ENCODE measurements at regions not wholly inside any gene's neighbourhood (a gene's known extent, or its start where the extent isn't known, plus 50 kb on each side); places are given as distances from the start of the nearest gene placed in this dataset.

DNA sequence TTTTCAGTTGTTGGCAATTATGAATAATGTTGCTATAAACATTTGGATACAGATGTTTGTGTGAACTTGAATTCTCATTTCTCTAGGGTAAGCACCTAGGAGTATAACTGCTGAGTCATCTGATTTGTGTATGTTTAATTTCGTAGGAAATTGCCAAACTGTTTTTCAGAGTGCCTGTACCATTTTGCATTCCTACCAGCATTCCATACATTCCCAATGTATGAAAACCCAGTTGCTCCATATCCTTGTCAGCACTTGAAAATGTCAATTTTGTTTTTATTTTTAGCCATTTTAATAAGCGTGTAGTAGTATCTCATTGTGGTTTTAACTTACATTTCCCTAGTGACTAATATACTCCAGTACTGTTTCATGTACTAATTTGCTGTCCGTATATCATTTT lies 98.5 kb upstream of the TSC22D2 start (continued):
- TF ChIP-seq, protein P1, sequence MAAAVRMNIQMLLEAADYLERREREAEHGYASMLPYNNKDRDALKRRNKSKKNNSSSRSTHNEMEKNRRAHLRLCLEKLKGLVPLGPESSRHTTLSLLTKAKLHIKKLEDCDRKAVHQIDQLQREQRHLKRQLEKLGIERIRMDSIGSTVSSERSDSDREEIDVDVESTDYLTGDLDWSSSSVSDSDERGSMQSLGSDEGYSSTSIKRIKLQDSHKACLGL (CRISPR knock-in tag; IDR thresholded peaks at IDR 0.05; ENCODE audit: borderline replicate concordance, poor library complexity, severe bottlenecking), result no peak
- TF ChIP-seq NFE2L1 (tag; IDR thresholded peaks at IDR 0.05; ENCODE audit: borderline replicate concordance, low read depth) (peak; percentile 63), ZNF316 (IDR thresholded peaks at IDR 0.05) (peak; percentile 99), CCAR2 (IDR thresholded peaks at IDR 0.05; ENCODE audit: low read depth, low read length) (no peak), SREBF2 (CRISPR knock-in tag; IDR thresholded peaks at IDR 0.05) (no peak), LARP7 (IDR thresholded peaks at IDR 0.05) (no peak), MAFG (tag; conservative IDR thresholded peaks at IDR 0.05) (peak; percentile 97), YY1 (IDR thresholded peaks at IDR 0.05; ENCODE audit: borderline replicate concordance in 1 of 3, control insufficient read depth in 1 of 3, extremely low read depth in 1 of 3, insufficient read depth in 3 of 3, insufficient read length in 1 of 3, insufficient replicate concordance in 2 of 3, low read depth in 1 of 3, low read length in 2 of 3) (no peak), HMG20B (CRISPR knock-in tag; IDR thresholded peaks at IDR 0.05) (no peak), RAD51 (IDR thresholded peaks at IDR 0.05; ENCODE audit: borderline replicate concordance, low read depth) (no peak), SP2 (IDR thresholded peaks at IDR 0.05; ENCODE audit: extremely low read depth, low read depth, low read length, poor library complexity, severe bottlenecking) (no peak), ERF (CRISPR knock-in tag; IDR thresholded peaks at IDR 0.05) (no peak), NFE2 (IDR thresholded peaks at IDR 0.05; ENCODE audit: low read depth) (peak; percentile 78), HMG20A (CRISPR knock-in tag; conservative IDR thresholded peaks at IDR 0.05) (no peak), ZNF644 (tag; IDR thresholded peaks at IDR 0.05; ENCODE audit: low read depth) (no peak), GTF2A2 (tag; IDR thresholded peaks at IDR 0.05) (no peak), LEF1 (IDR thresholded peaks at IDR 0.05) (no peak), TAF15 (IDR thresholded peaks at IDR 0.05; ENCODE audit: low read depth, low read length) (no peak)
- TF ChIP-seq, protein P2, sequence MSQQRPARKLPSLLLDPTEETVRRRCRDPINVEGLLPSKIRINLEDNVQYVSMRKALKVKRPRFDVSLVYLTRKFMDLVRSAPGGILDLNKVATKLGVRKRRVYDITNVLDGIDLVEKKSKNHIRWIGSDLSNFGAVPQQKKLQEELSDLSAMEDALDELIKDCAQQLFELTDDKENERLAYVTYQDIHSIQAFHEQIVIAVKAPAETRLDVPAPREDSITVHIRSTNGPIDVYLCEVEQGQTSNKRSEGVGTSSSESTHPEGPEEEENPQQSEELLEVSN (IDR thresholded peaks at IDR 0.05; ENCODE audit: borderline replicate concordance in 1 of 2, extremely low read depth in 1 of 2, insufficient read depth in 1 of 2, insufficient read length in 1 of 2, low read depth in 1 of 2, low read length in 1 of 2, poor library complexity in 1 of 2, severe bottlenecking in 1 of 2), result no peak
- TF ChIP-seq, protein P3, sequence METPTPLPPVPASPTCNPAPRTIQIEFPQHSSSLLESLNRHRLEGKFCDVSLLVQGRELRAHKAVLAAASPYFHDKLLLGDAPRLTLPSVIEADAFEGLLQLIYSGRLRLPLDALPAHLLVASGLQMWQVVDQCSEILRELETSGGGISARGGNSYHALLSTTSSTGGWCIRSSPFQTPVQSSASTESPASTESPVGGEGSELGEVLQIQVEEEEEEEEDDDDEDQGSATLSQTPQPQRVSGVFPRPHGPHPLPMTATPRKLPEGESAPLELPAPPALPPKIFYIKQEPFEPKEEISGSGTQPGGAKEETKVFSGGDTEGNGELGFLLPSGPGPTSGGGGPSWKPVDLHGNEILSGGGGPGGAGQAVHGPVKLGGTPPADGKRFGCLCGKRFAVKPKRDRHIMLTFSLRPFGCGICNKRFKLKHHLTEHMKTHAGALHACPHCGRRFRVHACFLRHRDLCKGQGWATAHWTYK (CRISPR knock-in tag; IDR thresholded peaks at IDR 0.05), result no peak
- TF ChIP-seq, protein P4, sequence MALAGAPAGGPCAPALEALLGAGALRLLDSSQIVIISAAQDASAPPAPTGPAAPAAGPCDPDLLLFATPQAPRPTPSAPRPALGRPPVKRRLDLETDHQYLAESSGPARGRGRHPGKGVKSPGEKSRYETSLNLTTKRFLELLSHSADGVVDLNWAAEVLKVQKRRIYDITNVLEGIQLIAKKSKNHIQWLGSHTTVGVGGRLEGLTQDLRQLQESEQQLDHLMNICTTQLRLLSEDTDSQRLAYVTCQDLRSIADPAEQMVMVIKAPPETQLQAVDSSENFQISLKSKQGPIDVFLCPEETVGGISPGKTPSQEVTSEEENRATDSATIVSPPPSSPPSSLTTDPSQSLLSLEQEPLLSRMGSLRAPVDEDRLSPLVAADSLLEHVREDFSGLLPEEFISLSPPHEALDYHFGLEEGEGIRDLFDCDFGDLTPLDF (CRISPR knock-in tag; IDR thresholded peaks at IDR 0.05), result no peak
- TF ChIP-seq, protein P5, sequence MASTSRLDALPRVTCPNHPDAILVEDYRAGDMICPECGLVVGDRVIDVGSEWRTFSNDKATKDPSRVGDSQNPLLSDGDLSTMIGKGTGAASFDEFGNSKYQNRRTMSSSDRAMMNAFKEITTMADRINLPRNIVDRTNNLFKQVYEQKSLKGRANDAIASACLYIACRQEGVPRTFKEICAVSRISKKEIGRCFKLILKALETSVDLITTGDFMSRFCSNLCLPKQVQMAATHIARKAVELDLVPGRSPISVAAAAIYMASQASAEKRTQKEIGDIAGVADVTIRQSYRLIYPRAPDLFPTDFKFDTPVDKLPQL (IDR thresholded peaks at IDR 0.05; ENCODE audit: extremely low read depth, insufficient read length), result no peak
- TF ChIP-seq, protein P6, sequence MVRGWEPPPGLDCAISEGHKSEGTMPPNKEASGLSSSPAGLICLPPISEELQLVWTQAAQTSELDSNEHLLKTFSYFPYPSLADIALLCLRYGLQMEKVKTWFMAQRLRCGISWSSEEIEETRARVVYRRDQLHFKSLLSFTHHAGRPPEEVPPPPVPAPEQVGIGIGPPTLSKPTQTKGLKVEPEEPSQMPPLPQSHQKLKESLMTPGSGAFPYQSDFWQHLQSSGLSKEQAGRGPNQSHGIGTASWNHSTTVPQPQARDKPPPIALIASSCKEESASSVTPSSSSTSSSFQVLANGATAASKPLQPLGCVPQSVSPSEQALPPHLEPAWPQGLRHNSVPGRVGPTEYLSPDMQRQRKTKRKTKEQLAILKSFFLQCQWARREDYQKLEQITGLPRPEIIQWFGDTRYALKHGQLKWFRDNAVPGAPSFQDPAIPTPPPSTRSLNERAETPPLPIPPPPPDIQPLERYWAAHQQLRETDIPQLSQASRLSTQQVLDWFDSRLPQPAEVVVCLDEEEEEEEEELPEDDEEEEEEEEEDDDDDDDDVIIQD (CRISPR knock-in tag; IDR thresholded peaks at IDR 0.05), result no peak
